HG03139 (cell line): ENCODE measurements at regions not wholly inside any gene's neighbourhood (a gene's known extent, or its start where the extent isn't known, plus 50 kb on each side); places are given as distances from the start of the nearest gene placed in this dataset.
"Not testable (repeated sequence)": the region's sequence is repeated elsewhere in the genome, so short reads cannot be mapped to it uniquely, and the experiment has no call there.

Experiments used
- ATAC-seq: cut with Tn5 transposase; IDR thresholded peaks from one replicate; pipeline ENCODE4 v1.9.1; 2021; ENCODE audit not compliant: unreplicated experiment

- no peak for ATAC-seq
Measured at GRCh38 chr1:38758820-38759219, 100.8 kb downstream of the RRAGC start.

GRCh38 chr1:38746941-38747600, 112.5 kb downstream of the RRAGC start:
- no peak for ATAC-seq

GRCh38 chr1:38746402-38746935, 113.1 kb downstream of the RRAGC start:
- no peak for ATAC-seq

GRCh38 chr1:38745476-38746401, 113.8 kb downstream of the RRAGC start:
- no peak for ATAC-seq

- no peak for ATAC-seq
Measured at GRCh38 chr1:38744452-38745350, 114.9 kb downstream of the RRAGC start.

GRCh38 chr1:38743184-38743583, 116.4 kb downstream of the RRAGC start:
- no peak for ATAC-seq

GRCh38 chr1:38741341-38741740, 118.2 kb downstream of the RRAGC start:
- ATAC-seq = no peak

GRCh38 chr1:38740487-38740886, 119.1 kb downstream of the RRAGC start:
- no peak for ATAC-seq

GRCh38 chr1:38738207-38738606, 121.4 kb downstream of the RRAGC start:
- ATAC-seq = no peak

GRCh38 chr1:38736399-38736798, 123.2 kb downstream of the RRAGC start:
- ATAC-seq = no peak

- no peak for ATAC-seq
Measured at GRCh38 chr1:38735651-38736161, 123.9 kb downstream of the RRAGC start.

GRCh38 chr1:38733761-38734160, 125.8 kb downstream of the RRAGC start:
- ATAC-seq = no peak

GRCh38 chr1:38730511-38731397, 128.8 kb downstream of the RRAGC start:
- no peak for ATAC-seq

- no peak for ATAC-seq
Measured at GRCh38 chr1:38728585-38728908, 131.0 kb downstream of the RRAGC start.

GRCh38 chr1:38727684-38728584, 131.6 kb downstream of the RRAGC start:
- no peak for ATAC-seq

GRCh38 chr1:38725321-38725961, 134.1 kb downstream of the RRAGC start:
- not testable (repeated sequence) for ATAC-seq

GRCh38 chr1:38724160-38725131, 135.1 kb downstream of the RRAGC start:
- ATAC-seq = no peak
